Esophagus squamous epithelium (tissue), 5 donors: ENCODE measurements at regions not wholly inside any gene's neighbourhood (a gene's known extent, or its start where the extent isn't known, plus 50 kb on each side); places are given as distances from the start of the nearest gene placed in this dataset.

Experiments used
- DNase-seq: peaks from one replicate; lab custom pipeline; 2025; lab: John Stamatoyannopoulos, UW
- H3K27ac ChIP-seq, 4 donors: fragments of 200-600 bp; sonication (generic); one replicate each; pipeline ENCODE4 v1.5.1; 2016 to 2019; ENCODE audit warnings: mild to moderate bottlenecking in 1 of 4
- H3K27me3 ChIP-seq, 4 donors: fragments of 200-600 bp; sonication (generic); 1 replicate in 3 of 4; 2 replicates in 1 of 4; pipeline versions ENCODE4 v1.5.1 to v1.6.0; 2017 to 2021; ENCODE audit warnings: antibody characterized with exemption in 1 of 4
- H3K36me3 ChIP-seq, 3 donors: fragments of 200-600 bp; sonication (generic); one replicate each; pipeline ENCODE4 v1.5.1; 2016 to 2019
- H3K4me1 ChIP-seq, 3 donors: fragments of 200-600 bp; sonication (generic); one replicate each; pipeline ENCODE4 v1.5.1; 2017 to 2019
- H3K4me3 ChIP-seq, 4 donors: fragments of 200-600 bp; sonication (generic); 1 replicate in 3 of 4; 2 replicates in 1 of 4; pipeline ENCODE4 v1.5.1; 2016 to 2019; ENCODE audit warnings: mild to moderate bottlenecking in 2 of 4, moderate library complexity in 1 of 4
- H3K9me3 ChIP-seq, 3 donors: fragments of 200-600 bp; sonication (generic); one replicate each; pipeline ENCODE4 v1.5.1; 2016 to 2019
- POLR2A ChIP-seq, 4 donors: fragments of 450-650 bp; IDR thresholded peaks; one replicate each; pipeline ENCODE4 v1.6.1; 2017; ENCODE audit warnings: antibody characterized with exemption in 4 of 4, mild to moderate bottlenecking in 4 of 4, moderate library complexity in 3 of 4
- WGBS, 2 donors: methylation state at CpG; one replicate each; pipeline ENCODE4 v1.1.5; 2018; 5-methylcytosine and 5-hydroxymethylcytosine counted together
- intact Hi-C: fragments of 100-400 bp; cut with DNase I; formaldehyde crosslinking; loops from one replicate; pipeline ENCODE4 v1.15.0; 2022
- TF ChIP-seq, protein P1 (sequence below), 6 experiments: fragments of 450-650 bp in 4 of 6; fragments of 200-600 bp in 2 of 6; sonication (generic) in 2 of 6; IDR thresholded peaks; one replicate each; pipeline ENCODE4 v1.5.1; 2016 to 2019; ENCODE audit warnings: antibody characterized with exemption in 6 of 6, mild to moderate bottlenecking in 4 of 6, moderate library complexity in 4 of 6
- donor health status: DM: yes; HTN: yes; CAD: no.

DNA sequence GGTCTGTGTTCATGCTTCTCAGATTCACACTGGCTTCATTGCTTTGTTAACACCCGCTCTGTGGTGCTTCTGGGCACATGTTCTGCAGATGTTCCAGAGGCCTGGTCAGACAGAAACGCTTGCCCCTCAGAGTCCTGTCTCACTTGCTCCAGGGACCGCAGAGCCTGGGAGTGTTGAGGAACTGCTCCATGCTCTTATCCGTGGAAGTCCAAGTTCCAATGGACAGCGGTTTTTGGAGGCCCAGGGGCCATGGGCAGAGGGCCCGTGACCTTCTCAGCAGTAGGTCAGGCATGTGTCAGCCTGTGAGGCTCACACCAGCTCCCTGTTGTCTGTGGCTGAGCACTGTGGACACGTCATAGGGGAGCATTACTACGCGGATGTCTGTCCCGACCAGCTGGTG is 364.7 kb upstream of the IRX1 start:
- 85 to 88% methylated on average over 2 to 5 of the region's 10 CpGs for WGBS, 2 donors
- Histone ChIP-seq H3K4me1 (no peaks in the 10 kb centered on the region), H3K27me3 (no peaks in the 10 kb centered on the region), H3K36me3 (no peaks in the 10 kb centered on the region), H3K9me3 (no peaks in the 10 kb centered on the region), H3K4me3 (no peak overlapping the region), H3K27ac (no peak overlapping the region)
- TF ChIP-seq, protein P1, sequence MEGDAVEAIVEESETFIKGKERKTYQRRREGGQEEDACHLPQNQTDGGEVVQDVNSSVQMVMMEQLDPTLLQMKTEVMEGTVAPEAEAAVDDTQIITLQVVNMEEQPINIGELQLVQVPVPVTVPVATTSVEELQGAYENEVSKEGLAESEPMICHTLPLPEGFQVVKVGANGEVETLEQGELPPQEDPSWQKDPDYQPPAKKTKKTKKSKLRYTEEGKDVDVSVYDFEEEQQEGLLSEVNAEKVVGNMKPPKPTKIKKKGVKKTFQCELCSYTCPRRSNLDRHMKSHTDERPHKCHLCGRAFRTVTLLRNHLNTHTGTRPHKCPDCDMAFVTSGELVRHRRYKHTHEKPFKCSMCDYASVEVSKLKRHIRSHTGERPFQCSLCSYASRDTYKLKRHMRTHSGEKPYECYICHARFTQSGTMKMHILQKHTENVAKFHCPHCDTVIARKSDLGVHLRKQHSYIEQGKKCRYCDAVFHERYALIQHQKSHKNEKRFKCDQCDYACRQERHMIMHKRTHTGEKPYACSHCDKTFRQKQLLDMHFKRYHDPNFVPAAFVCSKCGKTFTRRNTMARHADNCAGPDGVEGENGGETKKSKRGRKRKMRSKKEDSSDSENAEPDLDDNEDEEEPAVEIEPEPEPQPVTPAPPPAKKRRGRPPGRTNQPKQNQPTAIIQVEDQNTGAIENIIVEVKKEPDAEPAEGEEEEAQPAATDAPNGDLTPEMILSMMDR (IDR thresholded peaks at IDR 0.05) = no peak
- no peak for TF ChIP-seq POLR2A (IDR thresholded peaks at IDR 0.05)
- intact Hi-C loops = no loop called here
- no peak for DNase-seq

DNA sequence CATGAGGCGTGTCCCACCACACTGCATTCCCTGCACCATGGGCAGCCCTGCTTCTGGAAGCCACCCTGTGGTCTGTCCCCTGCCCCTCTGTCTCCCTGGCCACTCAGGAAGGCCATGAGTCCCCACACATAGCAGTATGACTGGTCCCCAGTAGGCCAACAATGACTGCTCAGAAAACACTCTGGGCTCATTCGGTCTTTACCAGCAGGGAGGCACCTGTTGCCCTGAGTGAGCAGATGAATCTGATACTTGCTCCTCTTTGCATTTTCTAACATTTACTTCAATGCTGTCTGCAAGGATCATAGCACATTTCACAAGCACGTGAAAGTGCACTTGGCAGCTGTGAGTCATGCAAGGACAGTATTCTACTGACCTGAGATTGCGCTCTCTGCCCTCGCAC is 365.4 kb upstream of the IRX1 start:
- Histone ChIP-seq H3K27me3 (no peaks in the 10 kb centered on the region), H3K4me3 (no peak overlapping the region), H3K27ac (no peak overlapping the region), H3K36me3 (no peaks in the 10 kb centered on the region), H3K9me3 (no peaks in the 10 kb centered on the region), H3K4me1 (no peaks in the 10 kb centered on the region)
- WGBS, 2 donors = 79 to 85% methylated on average over 5 of the region's 5 CpGs
- no peak for DNase-seq
- no peak for TF ChIP-seq POLR2A (IDR thresholded peaks at IDR 0.05)
- TF ChIP-seq, protein P1 (IDR thresholded peaks at IDR 0.05) = no peak
- intact Hi-C loops = no loop called here

DNA sequence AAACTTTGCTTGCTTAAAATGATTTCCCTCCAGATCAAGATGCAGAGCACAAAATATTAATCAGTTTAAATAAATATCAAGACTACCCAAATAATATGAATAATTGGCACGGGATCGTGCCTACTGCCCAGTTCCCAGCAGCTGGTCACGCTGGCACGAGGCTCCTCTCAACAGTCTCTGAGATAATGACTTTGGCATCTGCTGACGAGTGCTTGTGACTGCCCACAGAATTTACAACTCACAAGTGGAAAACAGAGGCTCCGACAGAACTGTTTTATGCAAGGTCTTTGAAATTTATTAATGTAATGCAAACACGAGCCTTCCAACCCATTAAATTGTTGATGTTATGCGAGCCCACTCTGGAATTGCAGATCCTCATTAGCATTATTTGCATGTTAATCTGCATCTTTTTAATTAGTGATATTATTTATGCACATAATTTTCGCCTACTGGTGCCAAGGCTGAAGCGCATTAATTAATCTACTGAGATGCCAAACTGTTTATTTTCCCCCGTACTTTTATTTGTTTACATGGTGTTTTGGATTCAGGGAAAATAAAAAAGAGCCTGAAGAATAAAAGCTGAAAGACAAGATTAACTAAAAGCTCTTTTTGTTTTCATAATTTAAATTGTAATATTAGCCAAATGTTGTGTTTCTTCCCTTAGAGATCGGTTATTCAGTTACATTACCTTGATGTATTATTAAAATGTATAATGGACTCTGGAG is 369.3 kb upstream of the IRX1 start:
- H3K4me3 ChIP-seq = no peak overlapping the region
- H3K27me3 ChIP-seq = no peaks in the 10 kb centered on the region
- H3K9me3 ChIP-seq = no peaks in the 10 kb centered on the region
- 61 to 71% methylated on average over 12 of the region's 12 CpGs for WGBS, 2 donors
- H3K36me3 ChIP-seq = no peaks in the 10 kb centered on the region
- H3K27ac ChIP-seq = no peak overlapping the region
- TF ChIP-seq POLR2A (IDR thresholded peaks at IDR 0.05) = no peak
- TF ChIP-seq, protein P1 (IDR thresholded peaks at IDR 0.05) = no peak
- no peaks in the 10 kb centered on the region for H3K4me1 ChIP-seq
- no peak for DNase-seq
- intact Hi-C loops = no loop called here

DNA sequence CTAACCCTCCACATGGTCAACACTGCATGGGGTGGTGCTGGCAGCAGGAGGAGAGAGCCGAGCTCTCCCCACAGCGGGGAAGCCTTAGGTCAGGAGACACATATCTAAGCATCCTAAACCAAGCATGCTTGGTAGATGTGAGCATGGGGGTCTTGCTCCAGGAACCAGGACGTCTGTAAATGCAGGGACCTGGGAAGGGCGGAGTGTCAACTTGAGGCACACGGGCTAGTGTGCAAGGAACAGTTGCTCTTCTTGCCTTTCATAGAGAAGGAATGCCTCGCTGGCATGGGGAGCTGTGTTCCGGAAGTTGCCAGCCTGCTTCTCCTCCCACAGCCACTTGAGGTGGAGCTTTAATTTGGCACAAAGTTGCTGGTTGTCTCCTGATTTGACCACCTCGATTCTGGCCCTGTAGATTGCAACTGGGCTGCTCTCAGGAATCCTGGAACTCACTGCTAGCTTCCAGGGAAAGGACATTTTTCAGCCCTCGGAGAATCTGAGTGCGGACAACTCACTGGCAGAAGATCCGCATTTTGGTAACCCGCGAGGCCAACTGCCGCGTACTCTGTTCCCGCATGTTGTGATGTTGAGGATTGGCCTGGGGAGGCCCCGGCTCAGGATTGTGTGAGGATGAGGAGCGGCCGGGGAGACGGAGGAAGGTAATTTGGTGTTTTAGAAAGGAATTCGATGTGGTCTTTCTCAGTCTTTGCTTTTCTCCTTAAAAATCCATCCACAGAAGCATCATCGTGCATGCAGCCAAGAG is 370.3 kb upstream of the IRX1 start:
- no peak for DNase-seq
- Histone ChIP-seq H3K27me3 (no peaks in the 10 kb centered on the region), H3K4me3 (no peak overlapping the region), H3K36me3 (no peaks in the 10 kb centered on the region), H3K9me3 (no peaks in the 10 kb centered on the region), H3K4me1 (no peaks in the 10 kb centered on the region), H3K27ac (no peak overlapping the region)
- WGBS, 2 donors = 85 to 89% methylated on average over 19 of the region's 22 CpGs
- intact Hi-C loops = no loop called here
- no peak for TF ChIP-seq POLR2A (IDR thresholded peaks at IDR 0.05)
- TF ChIP-seq, protein P1 (IDR thresholded peaks at IDR 0.05) = no peak

DNA sequence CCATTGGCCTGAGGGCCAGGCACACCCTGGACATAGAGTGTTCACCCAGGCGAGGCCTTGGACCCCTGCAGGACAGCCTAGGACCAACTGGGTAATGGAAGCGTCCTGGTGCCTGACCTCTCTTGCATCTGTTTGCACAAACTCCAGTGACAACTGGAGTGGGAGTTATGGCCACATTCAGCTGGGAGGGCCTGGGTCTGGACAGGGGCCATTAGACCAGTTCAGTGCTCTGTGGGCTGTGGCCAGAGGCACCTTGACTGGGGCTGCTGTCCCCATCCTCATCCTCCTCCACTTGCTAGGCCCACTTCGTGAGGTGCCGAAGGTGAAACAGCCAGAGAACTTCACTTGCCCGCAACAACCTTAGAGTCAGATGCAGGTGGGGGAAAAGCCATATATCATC is 372.7 kb upstream of the IRX1 start:
- H3K36me3 ChIP-seq = no peaks in the 10 kb centered on the region
- H3K9me3 ChIP-seq = no peaks in the 10 kb centered on the region
- H3K4me3 ChIP-seq = no peak overlapping the region
- H3K27me3 ChIP-seq = no peaks in the 10 kb centered on the region
- no peak for DNase-seq
- H3K4me1 ChIP-seq = no peaks in the 10 kb centered on the region
- intact Hi-C loops = no loop called here
- no peak overlapping the region for H3K27ac ChIP-seq
- WGBS, 2 donors = 88 to 92% methylated on average over 3 to 4 of the region's 5 CpGs
- TF ChIP-seq, protein P1 (IDR thresholded peaks at IDR 0.05) = no peak
- TF ChIP-seq POLR2A (IDR thresholded peaks at IDR 0.05) = no peak
